Renal cortical epithelial cell (primary cell): ENCODE measurements at regions not wholly inside any gene's neighbourhood (a gene's known extent, or its start where the extent isn't known, plus 50 kb on each side); places are given as distances from the start of the nearest gene placed in this dataset.

Source experiments
- DNase-seq: peaks from one replicate; pipeline ENCODE4 v3.0.0-alpha.2; 2011; ENCODE audit warnings: low read depth

GRCh38 chr2:105571445-105571987 is 172.7 kb upstream of the FHL2 start:
- no peak for DNase-seq

DNA sequence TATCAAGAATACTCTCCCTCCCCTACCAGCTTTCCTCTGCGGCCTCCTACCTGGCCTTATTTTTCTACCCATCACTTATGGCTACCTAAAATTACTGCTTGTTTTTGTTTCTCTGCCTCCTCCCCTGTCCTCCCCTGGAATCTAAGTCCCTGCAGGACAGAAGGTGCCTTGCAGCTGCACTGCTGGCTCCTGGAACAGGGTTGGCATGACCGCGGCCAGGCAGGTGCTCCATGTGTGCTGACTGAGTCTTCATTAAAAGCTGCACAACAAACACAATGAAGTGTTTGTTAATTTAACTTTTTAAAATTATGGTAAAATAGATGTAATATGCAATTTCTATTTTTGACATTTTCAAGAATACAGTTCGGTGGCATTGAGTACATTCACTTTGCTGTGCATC is 171.9 kb upstream of the FHL2 start:
- DNase-seq, result no peak

- DNase-seq, result no peak
Measured at GRCh38 chr2:105570326-105570725, 171.5 kb upstream of the FHL2 start.

- no peak for DNase-seq
Measured at GRCh38 chr2:105569606-105570005, 170.8 kb upstream of the FHL2 start.

DNA sequence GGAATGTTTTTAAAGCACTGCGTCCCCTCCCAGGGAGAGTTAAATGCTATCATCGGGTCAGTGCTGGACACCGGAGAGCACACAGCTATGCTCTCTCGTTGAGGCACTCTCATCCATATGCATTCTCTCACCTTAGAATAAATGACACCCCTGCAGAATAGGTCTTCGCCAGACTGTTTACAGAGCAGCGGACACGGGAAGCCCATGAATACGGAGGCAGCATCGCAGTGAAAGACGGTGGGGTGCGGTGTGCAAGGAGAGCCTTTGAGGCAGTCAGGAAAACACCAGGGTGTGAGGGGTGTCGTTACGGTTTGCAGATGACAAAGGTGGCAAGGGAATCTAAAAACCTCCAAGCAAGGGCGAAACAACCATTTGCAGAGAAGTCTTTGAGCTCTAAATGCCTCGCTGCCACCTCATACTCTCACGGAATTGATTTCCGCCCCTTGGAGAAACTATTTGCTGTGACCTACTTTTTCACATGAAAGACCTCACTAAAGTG is 169.2 kb upstream of the FHL2 start:
- peak; percentile 24 for DNase-seq

GRCh38 chr2:105563000-105563719 is 164.3 kb upstream of the FHL2 start:
- no peak for DNase-seq

GRCh38 chr2:105561401-105561800 is 162.6 kb upstream of the FHL2 start:
- DNase-seq, result no peak

- no peak for DNase-seq
Measured at GRCh38 chr2:105560157-105560556, 161.3 kb upstream of the FHL2 start.

- no peak for DNase-seq
Measured at GRCh38 chr2:105557021-105557920, 158.4 kb upstream of the FHL2 start.

GRCh38 chr2:105556366-105556765 is 157.5 kb upstream of the FHL2 start:
- DNase-seq, result no peak

- no peak for DNase-seq
Measured at GRCh38 chr2:105554235-105554634, 155.4 kb upstream of the FHL2 start.

DNA sequence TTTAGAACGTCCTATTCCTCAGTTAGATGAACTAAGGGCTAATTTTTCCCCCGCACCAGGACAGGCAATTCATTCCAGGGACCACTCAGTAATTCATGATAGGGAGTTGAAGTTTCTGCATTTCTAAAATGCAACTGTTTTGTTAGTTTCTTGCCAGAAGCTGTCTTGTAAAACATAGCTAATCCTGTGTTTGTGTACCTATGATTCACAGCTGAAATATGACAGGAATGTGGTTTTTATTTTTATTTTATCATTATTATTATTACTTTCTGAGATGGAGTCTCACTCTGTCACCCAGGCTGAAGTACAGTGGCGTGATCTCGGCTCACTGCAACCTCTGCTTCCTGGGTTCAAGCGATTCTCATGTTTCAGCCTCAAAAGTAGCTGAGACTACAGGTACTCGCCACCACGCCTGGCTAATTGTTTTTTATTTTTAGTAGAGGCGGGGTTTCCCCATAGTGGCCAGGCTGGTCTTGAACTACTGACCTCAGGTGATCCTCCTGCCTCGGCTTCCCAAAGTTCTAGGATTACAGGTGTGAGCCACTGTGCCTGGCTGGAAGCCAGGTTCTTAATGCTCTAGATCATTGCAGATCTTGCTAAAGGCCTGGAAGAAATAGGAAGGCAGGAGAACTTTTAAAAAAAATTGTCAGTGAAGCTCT is 154.8 kb upstream of the FHL2 start:
- peak; percentile 52 for DNase-seq

GRCh38 chr2:105546628-105546974 is 147.8 kb upstream of the FHL2 start:
- no peak for DNase-seq

- peak; percentile 57 for DNase-seq
Measured at GRCh38 chr2:105545730-105546627, 147.1 kb upstream of the FHL2 start.

GRCh38 chr2:105544591-105545377 is 145.9 kb upstream of the FHL2 start:
- DNase-seq, result no peak

DNA sequence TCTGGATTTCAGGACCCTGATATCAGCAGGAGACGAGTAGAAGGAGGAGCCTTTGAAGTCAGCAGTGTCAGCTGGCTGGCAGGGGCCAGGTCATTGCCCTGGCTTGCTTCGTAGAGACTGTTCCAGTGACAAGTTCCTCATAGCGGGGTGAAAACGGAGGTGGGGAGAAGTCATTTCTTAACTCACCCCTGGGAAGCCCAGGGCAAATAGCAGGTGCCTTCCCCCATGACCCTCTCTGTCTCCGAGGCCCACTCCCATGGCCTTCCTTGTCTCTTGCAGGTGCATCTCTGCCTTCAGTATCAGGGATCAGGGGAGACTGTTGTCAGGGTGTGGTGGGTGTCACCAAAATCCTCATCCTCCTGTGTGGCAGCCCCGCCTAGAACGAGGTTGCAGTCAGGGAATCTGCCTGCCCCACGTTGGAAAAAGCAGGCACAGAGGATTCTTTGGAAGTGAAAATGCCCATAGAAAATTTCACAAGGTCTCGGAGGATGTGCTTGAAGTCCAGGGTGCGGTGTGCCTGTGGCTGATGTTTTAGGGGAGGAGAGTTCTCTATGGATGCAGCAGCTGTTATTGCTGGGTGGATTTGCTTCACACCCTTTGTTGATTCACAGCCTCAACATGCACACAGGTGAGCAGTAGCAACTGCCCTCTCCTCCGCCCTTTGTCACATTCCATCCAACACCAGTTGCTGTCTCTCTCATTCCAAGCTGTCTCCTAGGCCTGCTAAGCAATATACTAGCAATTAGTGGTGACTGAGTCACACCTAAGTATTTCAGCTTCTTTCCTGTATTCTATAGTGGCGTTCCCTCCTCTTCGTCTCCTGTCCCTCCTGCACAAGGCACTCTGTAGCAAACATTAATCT is 142.6 kb upstream of the FHL2 start:
- peak; percentile 30 for DNase-seq

DNA sequence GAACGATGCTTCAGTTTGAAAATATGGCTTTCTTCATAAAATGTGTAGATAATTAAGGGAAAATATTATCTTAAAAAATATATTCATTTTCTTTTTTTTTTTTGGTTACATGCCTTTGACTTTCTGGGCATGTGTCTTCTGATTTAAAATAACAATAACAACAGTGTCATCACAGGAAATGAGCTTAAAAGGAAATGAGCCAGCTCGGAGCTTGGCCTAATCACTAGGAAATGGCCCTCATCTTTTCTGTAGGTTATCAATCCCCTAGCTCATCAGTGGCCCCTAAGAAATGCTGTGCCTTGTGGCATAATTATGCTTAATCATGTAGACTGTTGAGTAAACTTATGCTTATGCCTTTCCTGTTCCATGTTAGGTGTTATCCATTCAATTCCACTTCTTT is 141.8 kb upstream of the FHL2 start:
- no peak for DNase-seq

GRCh38 chr2:105539331-105539730 is 140.5 kb upstream of the FHL2 start:
- no peak for DNase-seq

GRCh38 chr2:105538840-105539239 is 140.0 kb upstream of the FHL2 start:
- no peak for DNase-seq
